HUES64 (cell line): ENCODE measurements at regions not wholly inside any gene's neighbourhood (a gene's known extent, or its start where the extent isn't known, plus 50 kb on each side); places are given as distances from the start of the nearest gene placed in this dataset.

Experiments used
- H3K27ac ChIP-seq: 2 replicates; pipeline ENCODE4 v1.7.0; 2013; ENCODE audit warnings: low read depth, low read length, inconsistent platforms
- H3K27me3 ChIP-seq: 2 replicates; pipeline ENCODE4 v1.6.1; 2013; ENCODE audit warnings: mild to moderate bottlenecking, low read length; ENCODE audit not compliant: insufficient read depth
- H3K36me3 ChIP-seq: 2 replicates; pipeline ENCODE4 v1.6.1; 2013; ENCODE audit warnings: mild to moderate bottlenecking, low read length; ENCODE audit not compliant: insufficient read depth
- H3K4me1 ChIP-seq: 2 replicates; pipeline ENCODE4 v1.6.1; 2013; ENCODE audit warnings: mild to moderate bottlenecking, low read length, moderate library complexity; ENCODE audit not compliant: insufficient read depth
- H3K4me3 ChIP-seq: 2 replicates; pipeline ENCODE4 v1.5.1; 2013; ENCODE audit warnings: mild to moderate bottlenecking, low read length, moderate library complexity
- H3K9ac ChIP-seq: 2 replicates; pipeline ENCODE4 v1.6.1; 2013; ENCODE audit warnings: mild to moderate bottlenecking, low read depth, low read length
- H3K9me3 ChIP-seq: 2 replicates; pipeline ENCODE4 v1.6.1; 2013; ENCODE audit warnings: low read depth, low read length; ENCODE audit not compliant: insufficient read depth
- WGBS: fragments of 150-250, 120-280 bp; methylation state at CpG from one replicate; pipeline ENCODE4 v1.1.7; 2013; ENCODE audit warnings: missing lambda C conversion rate; 5-methylcytosine and 5-hydroxymethylcytosine counted together

DNA sequence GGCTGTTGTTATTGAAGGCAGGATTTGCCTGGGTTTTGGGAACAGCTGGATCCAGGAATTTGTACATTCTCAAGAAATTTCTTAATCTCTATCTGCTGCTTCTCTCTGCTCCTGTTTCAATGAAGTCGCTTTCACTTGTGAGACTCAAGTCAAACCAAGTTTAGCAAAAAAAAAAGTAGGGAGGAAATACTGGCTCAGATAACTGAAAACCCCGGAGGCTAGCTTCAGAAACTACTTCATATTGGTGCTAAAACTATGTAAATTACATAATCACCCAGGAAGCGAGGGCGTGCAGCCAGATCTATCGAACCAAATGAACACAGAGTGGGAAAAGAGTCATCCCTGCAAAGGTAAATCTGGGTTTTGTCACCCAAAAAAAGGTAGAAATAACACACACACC lies 68.3 kb upstream of the FICD start:
- no peaks in the 10 kb centered on the region for H3K27me3 ChIP-seq
- H3K9ac ChIP-seq, result no peak overlapping the region
- H3K4me3 ChIP-seq, result no peak overlapping the region
- no peaks in the 10 kb centered on the region for H3K36me3 ChIP-seq
- H3K9me3 ChIP-seq, result no peaks in the 10 kb centered on the region
- no peak overlapping the region for H3K27ac ChIP-seq
- 82% methylated on average over 5 of the region's 5 CpGs for WGBS
- H3K4me1 ChIP-seq, result peaks cover 51% of the 10 kb centered on the region

DNA sequence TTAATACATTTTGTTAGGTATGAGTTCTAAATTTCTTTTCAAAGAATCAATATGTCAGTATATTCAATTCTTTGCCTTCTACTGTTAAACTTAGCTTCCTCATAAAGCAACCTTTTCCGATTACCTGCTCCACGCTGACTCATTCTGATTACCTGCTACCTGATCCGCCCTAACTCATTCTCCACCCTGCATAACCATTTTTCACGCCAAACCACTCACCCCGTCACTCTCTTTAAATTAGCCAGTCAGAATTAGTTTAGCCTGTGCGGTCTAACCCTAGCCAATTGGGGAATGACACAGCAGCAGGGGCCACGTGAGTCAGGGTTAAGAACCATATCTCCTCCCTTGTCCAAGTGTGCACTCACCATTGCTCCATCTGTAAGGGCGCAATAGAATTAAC lies 72.2 kb upstream of the FICD start:
- Histone ChIP-seq H3K4me1 (peaks cover 44% of the 10 kb centered on the region), H3K4me3 (no peak overlapping the region), H3K9ac (peak overlapping the region; percentile 52; the same call in 1 of the 2 replicates), H3K9me3 (no peaks in the 10 kb centered on the region), H3K27ac (peak overlapping the region; percentile 86), H3K27me3 (no peaks in the 10 kb centered on the region), H3K36me3 (no peaks in the 10 kb centered on the region)
- WGBS, result 69% methylated on average over 8 of the region's 8 CpGs

GRCh38 chr12:108442067-108442466 lies 73.0 kb upstream of the FICD start:
- peaks cover 35% of the 10 kb centered on the region for H3K4me1 ChIP-seq
- WGBS, result 1% methylated on average over 3 of the region's 3 CpGs
- H3K27ac ChIP-seq, result peak overlapping the region; percentile 86
- no peaks in the 10 kb centered on the region for H3K9me3 ChIP-seq
- no peaks in the 10 kb centered on the region for H3K36me3 ChIP-seq
- peak overlapping the region; percentile 33 for H3K9ac ChIP-seq
- H3K27me3 ChIP-seq, result no peaks in the 10 kb centered on the region
- H3K4me3 ChIP-seq, result peak overlapping the region; percentile 19; the same call in 1 of the 2 replicates

DNA sequence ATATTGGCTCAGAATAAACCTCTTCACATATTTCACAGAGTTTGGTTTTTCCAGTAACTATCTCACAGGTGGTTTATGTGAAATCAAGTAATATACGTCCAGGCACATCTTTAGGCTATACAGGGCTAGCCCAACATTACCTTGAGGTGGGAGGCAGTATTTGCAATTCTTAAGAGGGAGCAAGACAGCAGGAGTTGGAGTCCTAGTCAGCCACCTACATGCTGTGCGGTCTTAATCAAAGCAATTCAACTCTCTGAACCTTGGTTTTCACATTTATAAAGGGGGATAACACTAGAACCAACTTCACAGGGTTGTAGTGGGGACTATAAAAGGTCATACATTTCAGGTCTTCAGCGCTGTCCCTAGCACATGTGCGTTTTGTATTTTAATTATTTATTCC lies 73.5 kb upstream of the FICD start:
- Histone ChIP-seq H3K9me3 (no peaks in the 10 kb centered on the region), H3K9ac (peak overlapping the region; percentile 33), H3K27ac (peak overlapping the region; percentile 86), H3K27me3 (no peaks in the 10 kb centered on the region), H3K4me1 (peaks cover 31% of the 10 kb centered on the region), H3K4me3 (peak overlapping the region; percentile 19; the same call in 1 of the 2 replicates), H3K36me3 (no peaks in the 10 kb centered on the region)
- WGBS, result 19% methylated on average over 3 of the region's 4 CpGs

GRCh38 chr12:108440736-108441135 lies 74.3 kb upstream of the FICD start:
- no peaks in the 10 kb centered on the region for H3K9me3 ChIP-seq
- H3K27ac ChIP-seq, result peak overlapping the region; percentile 86
- no peaks in the 10 kb centered on the region for H3K27me3 ChIP-seq
- 58% methylated on average over 2 of the region's 2 CpGs for WGBS
- no peaks in the 10 kb centered on the region for H3K36me3 ChIP-seq
- H3K4me1 ChIP-seq, result peaks cover 28% of the 10 kb centered on the region
- no peak overlapping the region for H3K9ac ChIP-seq
- H3K4me3 ChIP-seq, result no peak overlapping the region

GRCh38 chr12:108438667-108439066 lies 76.4 kb upstream of the FICD start:
- no peak overlapping the region for H3K4me3 ChIP-seq
- H3K36me3 ChIP-seq, result no peaks in the 10 kb centered on the region
- no peak overlapping the region for H3K9ac ChIP-seq
- H3K27me3 ChIP-seq, result no peaks in the 10 kb centered on the region
- 94% methylated on average over 1 of the region's 1 CpG for WGBS
- H3K27ac ChIP-seq, result no peak overlapping the region
- no peaks in the 10 kb centered on the region for H3K9me3 ChIP-seq
- peaks cover 25% of the 10 kb centered on the region for H3K4me1 ChIP-seq

- Histone ChIP-seq H3K4me1 (no peaks in the 10 kb centered on the region), H3K9me3 (no peaks in the 10 kb centered on the region), H3K4me3 (no peak overlapping the region), H3K27me3 (no peaks in the 10 kb centered on the region), H3K27ac (no peak overlapping the region), H3K36me3 (no peaks in the 10 kb centered on the region), H3K9ac (no peak overlapping the region)
- 87% methylated on average over 7 of the region's 8 CpGs for WGBS
Measured at GRCh38 chr12:108432423-108433121, 82.5 kb upstream of the FICD start.

DNA sequence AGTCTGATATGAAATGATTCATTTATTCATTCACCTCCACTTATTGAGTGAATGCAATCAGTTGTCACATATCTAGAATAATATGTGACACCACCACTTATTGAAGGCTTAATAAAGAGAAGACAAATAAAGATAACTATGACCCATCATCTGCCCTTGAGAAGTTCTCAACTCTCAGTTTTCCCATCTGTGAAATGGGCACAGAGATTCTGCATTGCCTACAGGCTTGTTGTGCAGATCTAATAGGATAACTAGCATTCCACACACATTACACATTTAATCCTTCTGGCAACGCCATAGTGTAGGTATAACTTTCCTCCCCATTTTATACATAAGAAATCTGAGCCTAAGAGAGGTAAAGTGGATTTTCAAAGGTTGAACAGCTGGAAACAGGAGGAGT lies 84.2 kb upstream of the FICD start:
- Histone ChIP-seq H3K9me3 (no peaks in the 10 kb centered on the region), H3K27me3 (no peaks in the 10 kb centered on the region), H3K36me3 (no peaks in the 10 kb centered on the region), H3K4me3 (no peak overlapping the region), H3K27ac (no peak overlapping the region), H3K4me1 (no peaks in the 10 kb centered on the region), H3K9ac (no peak overlapping the region)
- WGBS, result no CpG with 5 or more reads among the region's 1 CpG

- Histone ChIP-seq H3K9ac (no peak overlapping the region), H3K4me1 (no peaks in the 10 kb centered on the region), H3K9me3 (no peaks in the 10 kb centered on the region), H3K4me3 (no peak overlapping the region), H3K27ac (no peak overlapping the region), H3K27me3 (no peaks in the 10 kb centered on the region), H3K36me3 (no peaks in the 10 kb centered on the region)
- whole genome bisulfite sequencing, result 96% methylated on average over 6 of the region's 6 CpGs
Measured at GRCh38 chr12:108430245-108430644, 84.8 kb upstream of the FICD start.

- Histone ChIP-seq H3K4me1 (no peaks in the 10 kb centered on the region), H3K4me3 (no peak overlapping the region), H3K9me3 (no peaks in the 10 kb centered on the region), H3K9ac (no peak overlapping the region), H3K27ac (no peak overlapping the region), H3K27me3 (no peaks in the 10 kb centered on the region), H3K36me3 (no peaks in the 10 kb centered on the region)
Measured at GRCh38 chr12:108425238-108425795, 86.2 kb upstream of the CMKLR1 start.

- H3K4me3 ChIP-seq, result no peak overlapping the region
- H3K27me3 ChIP-seq, result no peaks in the 10 kb centered on the region
- no peaks in the 10 kb centered on the region for H3K36me3 ChIP-seq
- 97% methylated on average over 3 of the region's 3 CpGs for WGBS
- H3K4me1 ChIP-seq, result no peaks in the 10 kb centered on the region
- no peaks in the 10 kb centered on the region for H3K9me3 ChIP-seq
- H3K9ac ChIP-seq, result no peak overlapping the region
- no peak overlapping the region for H3K27ac ChIP-seq
Measured at GRCh38 chr12:108424816-108425215, 85.7 kb upstream of the CMKLR1 start.
